ENCODE measurements at regions not wholly inside any gene's neighbourhood (a gene's known extent, or its start where the extent isn't known, plus 50 kb on each side); places are given as distances from the start of the nearest gene placed in this dataset.
A peak's percentile ranks its signal among the peaks of the same experiment; 100 is the strongest.

- TF ChIP-seq MXI1 (IDR thresholded peaks at IDR 0.05; ENCODE audit: borderline replicate concordance, low read depth, low read length) (no peak), FOS (IDR thresholded peaks at IDR 0.05; ENCODE audit: low read depth, low read length) (no peak)
Observed at GRCh38 chr4:123114915-123115756, 192.7 kb upstream of the NUDT6 start (continued).

GRCh38 chr4:123116412-123116811 lies 194.0 kb upstream of the NUDT6 start:
- Histone ChIP-seq H3K4me1 (ENCODE audit: control insufficient read depth, insufficient read depth, low read length) (peaks cover 7% of the 10 kb centered on the region), H3K4me3 (ENCODE audit: insufficient read depth, low read depth, low read length) (no peak overlapping the region), H3K27me3 (ENCODE audit: control insufficient read depth, insufficient read depth, low read length) (no peaks in the 10 kb centered on the region), H4K5ac (ENCODE audit: low read depth, low read length) (0 out of 2 replicates have a peak overlapping the region, but pooled peaks have one; percentile 21), H3K9me1 (ENCODE audit: insufficient read depth, low read length) (no peaks in the 10 kb centered on the region; the same call in 1 of the 2 replicates), H3K14ac (replicated peaks; ENCODE audit: low read depth, low read length) (no peak overlapping the region), H4K91ac (ENCODE audit: insufficient read depth, low read depth, low read length) (peak overlapping the region; percentile 24; the same call in 1 of the 2 replicates), H2AK5ac (ENCODE audit: low read depth, low read length) (no peak overlapping the region), H3K56ac (ENCODE audit: extremely low read depth, insufficient read depth, low read length) (no peak overlapping the region), H2BK15ac (ENCODE audit: low read depth, low read length) (peak overlapping the region; percentile 9; the same call in 1 of the 3 replicates), H3K4ac (ENCODE audit: low read depth, low read length) (no peak overlapping the region), H3K27ac (ENCODE audit: insufficient read depth, low read length) (no peak overlapping the region), H3K4me2 (ENCODE audit: low read depth, low read length) (no peak overlapping the region), H4K8ac (ENCODE audit: low read depth in 2 of 2, low read length in 2 of 2) (0 out of 4 replicates have a peak overlapping the region, but pooled peaks of 1 of the 2 experiments have one; percentile 31), H2BK120ac (ENCODE audit: low read depth, low read length) (peak overlapping the region; percentile 39; the same call in 1 of the 2 replicates), H3K79me1 (ENCODE audit: low read depth in 1 of 2, low read length in 2 of 2) (peaks cover 0 to 20% of the 10 kb centered on the region in 2 experiments; a peak in 1 of 4 replicates), H2AK9ac (replicated peaks; ENCODE audit: low read depth, low read length, poor library complexity) (no peak overlapping the region), H2AFZ (replicated peaks; ENCODE audit: low read length, poor library complexity) (no peak overlapping the region), H4K20me1 (ENCODE audit: insufficient read depth, low read length) (peaks cover 2% of the 10 kb centered on the region; the same call in 1 of the 2 replicates), H3K18ac (ENCODE audit: low read depth, low read length) (no peak overlapping the region; the same call in 1 of the 2 replicates), H2BK5ac (ENCODE audit: low read depth, low read length, poor library complexity, severe bottlenecking) (peak overlapping the region; percentile 53), H3K9me3 (ENCODE audit: control insufficient read depth, insufficient read depth, low read length) (no peaks in the 10 kb centered on the region; the same call in 1 of the 2 replicates), H2BK20ac (ENCODE audit: low read depth, low read length) (no peak overlapping the region), H3K23ac (ENCODE audit: low read depth, low read length) (peak overlapping the region; percentile 24; the same call in 1 of the 2 replicates), H3K36me3 (ENCODE audit: control insufficient read depth, insufficient read depth, low read length) (no peaks in the 10 kb centered on the region), H3K9ac (ENCODE audit: low read depth, low read length) (no peak overlapping the region)
- POLR2A ChIA-PET (ENCODE audit: unreplicated experiment) = no interaction called here
- no TSS peak for BruUV-seq (replicated peaks)
- WGBS, 2 experiments (ENCODE audit: extremely low coverage in 2 of 2, insufficient read length in 1 of 2) = no CpG with 5 or more reads among the region's 1 CpG
- intact Hi-C loops (cut with micrococcal nuclease) = no loop called here
- dilution Hi-C loops (cut with HindIII; ENCODE audit: low sequenced_read_pairs, unreplicated experiment) = no loop called here
- ATAC-seq (ENCODE audit: low read depth) = peak; percentile 30
- in situ Hi-C loops (cut with MboI; ENCODE audit: low sequenced_read_pairs) = loop anchor here (10.0 kb wide), 2 partner anchors 548 to 988 kb away; no protein-coding TSS in a partner anchor
- CTCF ChIA-PET = interaction anchor here (2.1 kb wide), 1 partner anchor 14 kb away, joined by 6 read pairs; no protein-coding TSS in a partner anchor
- TF ChIP-seq CEBPB (IDR thresholded peaks at IDR 0.05; ENCODE audit: low read depth, low read length) (0 out of 2 replicates have a peak, but pooled peaks have one; percentile 15), RAD21 (IDR thresholded peaks at IDR 0.05; ENCODE audit: low read length) (no peak), RCOR1 (IDR thresholded peaks at IDR 0.05; ENCODE audit: insufficient replicate concordance, low read length) (no peak)
- peak; percentile 47 for DNase-seq
